GM12878 (cell line): ENCODE measurements at regions not wholly inside any gene's neighbourhood (a gene's known extent, or its start where the extent isn't known, plus 50 kb on each side); places are given as distances from the start of the nearest gene placed in this dataset.

Experiments
- ATAC-seq: fragments of 200-7000 bp; cut with Tn5 transposase; 3 replicates; pipeline ENCODE4 v1.9.1; 2020; ENCODE audit warnings: mild to moderate bottlenecking, moderate library complexity
- BruUV-seq: library from RNA; stranded (reverse); fragments of 400-500 nt; replicated peaks from 2 replicates; lab custom pipeline; 2021; lab: Mats Ljungman, UMichigan
- CTCF ChIA-PET: fragments of 300-600 bp; sonication (Branson Sonifier 250); formaldehyde crosslinking; extraction: SDS; loops from one replicate; lab custom pipeline; 2021; ENCODE audit warnings: inconsistent platforms; lab: Yijun Ruan, JAX
- POLR2A ChIA-PET: fragments of 350-600 bp; formaldehyde crosslinking; extraction: SDS; loops from one replicate; lab custom pipeline; 2021; ENCODE audit warnings: inconsistent platforms; lab: Charles Lee
- RAD21 ChIA-PET: fragments of 300-600 bp; sonication (Branson Sonifier 250); formaldehyde crosslinking; loops from one replicate; lab custom pipeline; 2023; ENCODE audit warnings: antibody characterized with exemption; ENCODE audit not compliant: unreplicated experiment; lab: Charles Lee
- SMC1A ChIA-PET: fragments of 300-600 bp; sonication (Branson Sonifier 250); formaldehyde crosslinking; loops from one replicate; lab custom pipeline; 2023; ENCODE audit not compliant: unreplicated experiment, uncharacterized antibody; lab: Charles Lee
- DNase-seq: peaks from one replicate; pipeline ENCODE4 v3.0.0-alpha.2; 2011; ENCODE audit warnings: low read depth, low spot score
- FAIRE-seq: peaks from 3 replicates; lab custom pipeline; 2011; peaks lifted over from hg19 to GRCh38; lab: Jason Lieb, UNC
- H2AFZ ChIP-seq: 2 replicates; pipeline ENCODE4 v1.6.0; 2011; ENCODE audit warnings: low read depth, low read length, control low read depth; ENCODE audit not compliant: control insufficient read depth
- H3K27ac ChIP-seq: 2 replicates; pipeline ENCODE4 v1.5.1; 2011; ENCODE audit warnings: control low read depth; ENCODE audit not compliant: control insufficient read depth, insufficient read depth
- H3K27me3 ChIP-seq, 2 experiments: replicated peaks in 1 of 2; 2 replicates each; pipeline versions ENCODE4 v1.6.0 to v1.6.1; 2011; ENCODE audit warnings: low read length in 1 of 2; ENCODE audit not compliant: control insufficient read depth in 2 of 2, insufficient read depth in 2 of 2
- H3K36me3 ChIP-seq, 2 experiments: 2 replicates each; pipeline ENCODE4 v1.5.1; 2011; ENCODE audit warnings: low read length in 1 of 2; ENCODE audit not compliant: control insufficient read depth in 2 of 2, insufficient read depth in 2 of 2
- H3K4me1 ChIP-seq: 2 replicates; pipeline ENCODE4 v1.6.1; 2011; ENCODE audit warnings: mild to moderate bottlenecking, low read length, moderate library complexity, mixed read lengths; ENCODE audit not compliant: control insufficient read depth, insufficient read depth
- H3K4me2 ChIP-seq: 2 replicates; pipeline ENCODE4 v1.6.0; 2011; ENCODE audit warnings: control low read depth; ENCODE audit not compliant: control insufficient read depth, insufficient read depth
- H3K4me3 ChIP-seq: fragments of 200-600 bp; sonication (generic); 2 replicates; pipeline ENCODE4 v1.5.1; 2016
- H3K79me2 ChIP-seq: 2 replicates; pipeline ENCODE4 v1.6.0; 2011; ENCODE audit warnings: low read length; ENCODE audit not compliant: control insufficient read depth, insufficient read depth
- H3K9ac ChIP-seq: 2 replicates; pipeline ENCODE4 v1.8.0; 2011; ENCODE audit warnings: low read length, control low read depth, mixed read lengths; ENCODE audit not compliant: control insufficient read depth, insufficient read depth
- H3K9me3 ChIP-seq: replicated peaks from 3 replicates; pipeline ENCODE4 v1.5.1; 2011; ENCODE audit warnings: mild to moderate bottlenecking, low read length; ENCODE audit not compliant: control insufficient read depth, insufficient read depth
- H4K20me1 ChIP-seq: 2 replicates; pipeline ENCODE4 v1.6.0; 2011; ENCODE audit not compliant: control insufficient read depth, insufficient read depth
- BCL11A ChIP-seq: IDR thresholded peaks from 2 replicates; pipeline ENCODE4 v1.6.1; 2011; ENCODE audit warnings: low read depth, low read length
- BMI1 ChIP-seq: fragments of 450-650 bp; IDR thresholded peaks from 2 replicates; pipeline ENCODE4 v1.6.1; 2016; ENCODE audit warnings: mild to moderate bottlenecking, moderate library complexity, borderline replicate concordance
- CBX5 ChIP-seq: sonication (generic); IDR thresholded peaks from 2 replicates; pipeline ENCODE4 v1.6.1; 2016; ENCODE audit warnings: low read depth, moderate library complexity, mild to moderate bottlenecking, inconsistent platforms
- ETV6 ChIP-seq, 2 experiments: fragments of 450-650 bp in 1 of 2; IDR thresholded peaks in 1 of 2; conservative IDR thresholded peaks in 1 of 2; 2 replicates each; pipeline ENCODE4 v1.6.1; 2014; ENCODE audit warnings: antibody characterized with exemption in 1 of 2, borderline replicate concordance in 1 of 2, low read depth in 1 of 2, mild to moderate bottlenecking in 1 of 2, moderate library complexity in 1 of 2
- FOXM1 ChIP-seq: IDR thresholded peaks from 2 replicates; pipeline ENCODE4 v1.6.1; 2012; ENCODE audit warnings: low read depth, mild to moderate bottlenecking, inconsistent platforms, low read length, moderate library complexity
- HDAC2 ChIP-seq: fragments of 200-600 bp; sonication (generic); IDR thresholded peaks from 2 replicates; pipeline ENCODE4 v1.6.1; 2017
- HDAC6 ChIP-seq: fragments of 200-600 bp; sonication (generic); IDR thresholded peaks from one replicate; pipeline ENCODE4 v1.8.0; 2017; ENCODE audit warnings: antibody characterized with exemption; ENCODE audit not compliant: unreplicated experiment
- LARP7 ChIP-seq: fragments of 450-650 bp; IDR thresholded peaks from 2 replicates; pipeline ENCODE4 v1.6.1; 2017; ENCODE audit warnings: mild to moderate bottlenecking
- NFIC ChIP-seq: IDR thresholded peaks from 2 replicates; pipeline ENCODE4 v1.6.1; 2012; ENCODE audit warnings: low read depth, mild to moderate bottlenecking, inconsistent platforms, low read length, moderate library complexity
- POLR2A ChIP-seq: IDR thresholded peaks from 2 replicates; pipeline ENCODE4 v1.6.1; 2011; ENCODE audit warnings: low read depth, mild to moderate bottlenecking, low read length
- WGBS: methylation state at CpG from one replicate; pipeline ENCODE4 v1.1.6; 2016; ENCODE audit warnings: low lambda C conversion rate; ENCODE audit not compliant: insufficient replicate concordance, insufficient coverage; ENCODE audit errors: missing lambda C conversion rate; 5-methylcytosine and 5-hydroxymethylcytosine counted together
- in situ Hi-C: fragments of 300-500 bp; cut with MboI; formaldehyde crosslinking; loops from 9 replicates; pipeline ENCODE4 v1.14.3; 2018; ENCODE audit warnings: mixed read lengths
- intact Hi-C: fragments of 100-400 bp; cut with micrococcal nuclease; formaldehyde crosslinking; loops from one replicate; pipeline ENCODE4 v1.14.2; 2022; ENCODE audit not compliant: unreplicated experiment
- TF ChIP-seq, protein P1 (sequence below): IDR thresholded peaks from 2 replicates; pipeline ENCODE4 v1.6.1; 2012; ENCODE audit warnings: mild to moderate bottlenecking, low read depth, low read length
- TF ChIP-seq, protein P2 (sequence below): IDR thresholded peaks from 2 replicates; pipeline ENCODE4 v1.6.1; 2011; ENCODE audit warnings: borderline replicate concordance, low read depth, mild to moderate bottlenecking, moderate library complexity, low read length; ENCODE audit not compliant: insufficient read depth, poor library complexity, severe bottlenecking

DNA sequence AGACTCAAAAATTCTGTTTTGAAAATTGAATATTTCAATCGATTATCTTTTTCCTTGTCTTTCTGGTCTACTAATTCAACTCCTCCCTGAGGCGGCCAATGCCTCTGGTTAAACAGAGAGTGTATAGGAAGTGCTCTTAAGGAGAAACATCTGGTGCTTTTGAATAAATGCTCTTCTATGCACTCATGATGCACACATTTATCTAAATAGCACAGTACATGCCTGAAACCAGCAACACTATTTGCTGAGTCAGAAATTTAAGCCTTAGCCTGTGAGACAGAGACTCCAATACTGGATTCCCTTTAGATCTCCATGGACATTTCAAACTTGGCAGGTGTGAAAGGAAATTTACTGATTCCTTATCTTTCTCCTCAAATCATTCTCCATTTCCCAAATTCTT, 118.6 kb downstream of the SLIT2 start (continued):
- TF ChIP-seq, protein P1, sequence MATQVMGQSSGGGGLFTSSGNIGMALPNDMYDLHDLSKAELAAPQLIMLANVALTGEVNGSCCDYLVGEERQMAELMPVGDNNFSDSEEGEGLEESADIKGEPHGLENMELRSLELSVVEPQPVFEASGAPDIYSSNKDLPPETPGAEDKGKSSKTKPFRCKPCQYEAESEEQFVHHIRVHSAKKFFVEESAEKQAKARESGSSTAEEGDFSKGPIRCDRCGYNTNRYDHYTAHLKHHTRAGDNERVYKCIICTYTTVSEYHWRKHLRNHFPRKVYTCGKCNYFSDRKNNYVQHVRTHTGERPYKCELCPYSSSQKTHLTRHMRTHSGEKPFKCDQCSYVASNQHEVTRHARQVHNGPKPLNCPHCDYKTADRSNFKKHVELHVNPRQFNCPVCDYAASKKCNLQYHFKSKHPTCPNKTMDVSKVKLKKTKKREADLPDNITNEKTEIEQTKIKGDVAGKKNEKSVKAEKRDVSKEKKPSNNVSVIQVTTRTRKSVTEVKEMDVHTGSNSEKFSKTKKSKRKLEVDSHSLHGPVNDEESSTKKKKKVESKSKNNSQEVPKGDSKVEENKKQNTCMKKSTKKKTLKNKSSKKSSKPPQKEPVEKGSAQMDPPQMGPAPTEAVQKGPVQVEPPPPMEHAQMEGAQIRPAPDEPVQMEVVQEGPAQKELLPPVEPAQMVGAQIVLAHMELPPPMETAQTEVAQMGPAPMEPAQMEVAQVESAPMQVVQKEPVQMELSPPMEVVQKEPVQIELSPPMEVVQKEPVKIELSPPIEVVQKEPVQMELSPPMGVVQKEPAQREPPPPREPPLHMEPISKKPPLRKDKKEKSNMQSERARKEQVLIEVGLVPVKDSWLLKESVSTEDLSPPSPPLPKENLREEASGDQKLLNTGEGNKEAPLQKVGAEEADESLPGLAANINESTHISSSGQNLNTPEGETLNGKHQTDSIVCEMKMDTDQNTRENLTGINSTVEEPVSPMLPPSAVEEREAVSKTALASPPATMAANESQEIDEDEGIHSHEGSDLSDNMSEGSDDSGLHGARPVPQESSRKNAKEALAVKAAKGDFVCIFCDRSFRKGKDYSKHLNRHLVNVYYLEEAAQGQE, result no peak
- TF ChIP-seq HDAC6 (no peak), LARP7 (no peak), FOXM1 (no peak), POLR2A (no peak), ETV6 (conservative IDR thresholded peaks at IDR 0.05 in 1 of 2, IDR thresholded peaks at IDR 0.05 in 1 of 2; ENCODE audit: borderline replicate concordance in 1 of 2, low read depth in 1 of 2) (no peak)
- TF ChIP-seq, protein P2, sequence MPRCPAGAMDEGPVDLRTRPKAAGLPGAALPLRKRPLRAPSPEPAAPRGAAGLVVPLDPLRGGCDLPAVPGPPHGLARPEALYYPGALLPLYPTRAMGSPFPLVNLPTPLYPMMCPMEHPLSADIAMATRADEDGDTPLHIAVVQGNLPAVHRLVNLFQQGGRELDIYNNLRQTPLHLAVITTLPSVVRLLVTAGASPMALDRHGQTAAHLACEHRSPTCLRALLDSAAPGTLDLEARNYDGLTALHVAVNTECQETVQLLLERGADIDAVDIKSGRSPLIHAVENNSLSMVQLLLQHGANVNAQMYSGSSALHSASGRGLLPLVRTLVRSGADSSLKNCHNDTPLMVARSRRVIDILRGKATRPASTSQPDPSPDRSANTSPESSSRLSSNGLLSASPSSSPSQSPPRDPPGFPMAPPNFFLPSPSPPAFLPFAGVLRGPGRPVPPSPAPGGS, result no peak

DNA sequence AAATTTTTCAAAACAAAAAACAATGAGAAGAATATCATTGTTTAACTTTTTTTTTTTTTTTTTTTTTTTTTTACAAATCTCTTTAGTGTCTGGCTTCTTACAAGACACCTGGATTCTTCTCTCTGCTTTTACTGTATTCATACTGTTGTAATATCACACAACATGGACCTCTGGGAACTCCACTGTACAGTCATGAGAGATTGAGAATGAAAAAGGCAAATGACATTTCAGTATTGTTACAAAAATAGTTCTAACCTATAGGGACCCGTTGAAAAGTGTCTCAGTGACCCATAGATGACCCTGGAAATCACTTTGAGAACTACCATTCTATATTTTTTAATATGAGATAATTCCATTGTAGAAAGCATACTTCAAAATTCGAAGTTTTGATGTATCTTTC, 124.4 kb downstream of the SLIT2 start:
- no peak for TF ChIP-seq BMI1
- TF ChIP-seq BCL11A, result no peak
- TF ChIP-seq HDAC2, result no peak
- TF ChIP-seq CBX5, result no peak
- TF ChIP-seq NFIC, result no peak
- no peak for FAIRE-seq
- CTCF ChIA-PET, result no interaction called here
- DNase-seq, result no peak
- Histone ChIP-seq H3K27me3 (no peaks in the 10 kb centered on the region), H3K4me3 (no peak overlapping the region), H3K4me2 (no peak overlapping the region), H4K20me1 (no peaks in the 10 kb centered on the region), H3K4me1 (no peaks in the 10 kb centered on the region), H3K79me2 (no peaks in the 10 kb centered on the region), H2AFZ (no peak overlapping the region), H3K27ac (no peak overlapping the region), H3K9ac (no peak overlapping the region), H3K9me3 (no peaks in the 10 kb centered on the region), H3K36me3 (no peaks in the 10 kb centered on the region)
- POLR2A ChIA-PET, result interaction anchor here (0.6 kb wide), 1 partner anchor 35 kb away, joined by 3 read pairs; no protein-coding TSS in a partner anchor
- SMC1A ChIA-PET, result no interaction called here
- in situ Hi-C loops, result no loop called here
- intact Hi-C loops, result no loop called here
- BruUV-seq, result no TSS peak
- WGBS, result 2% methylated on average over 2 of the region's 2 CpGs
- RAD21 ChIA-PET, result no interaction called here
- no peak for ATAC-seq
